Esophagus mucosa (tissue), 1 donor: ENCODE measurements at regions not wholly inside any gene's neighbourhood (a gene's known extent, or its start where the extent isn't known, plus 50 kb on each side); places are given as distances from the start of the nearest gene placed in this dataset.
"Not testable (repeated sequence)": the region's sequence is repeated elsewhere in the genome, so short reads cannot be mapped to it uniquely, and the experiment has no call there.

ENCODE experiments used
- ATAC-seq: fragments of 200-7000 bp; cut with Tn5 transposase; one replicate; pipeline ENCODE4 v1.9.1; 2020
- donor health status: DM: yes; HTN: yes; CAD: no.

DNA sequence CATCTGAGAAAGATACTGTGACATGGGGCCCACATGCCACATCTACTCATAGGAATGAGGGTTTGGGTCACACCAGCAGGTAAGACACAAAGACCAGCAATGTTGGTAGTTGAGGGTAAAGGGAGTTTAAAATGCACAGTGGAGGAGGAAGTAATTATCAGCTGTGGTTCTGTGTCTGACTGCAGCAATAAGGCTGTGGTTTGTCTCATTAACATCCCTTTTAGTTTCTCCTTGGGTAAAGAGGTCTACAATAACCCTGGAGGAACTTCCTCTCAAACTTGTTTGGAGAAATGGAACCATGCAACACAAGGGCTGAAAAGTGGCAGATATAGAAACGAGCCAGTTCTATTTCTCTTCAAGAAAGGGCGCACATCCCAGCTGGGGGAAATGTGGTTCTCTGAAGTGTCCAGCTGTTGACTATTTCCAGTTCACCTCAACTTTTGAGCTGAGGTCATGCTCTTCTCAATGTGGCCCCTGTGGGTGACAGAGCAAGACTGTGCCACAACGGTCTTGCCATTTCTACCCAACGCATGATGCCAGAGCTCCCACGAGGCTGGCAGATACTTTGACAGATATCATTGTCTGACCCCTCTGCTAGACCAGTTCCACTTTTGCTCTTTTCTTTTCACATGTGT is 234.3 kb downstream of the SQOR start:
- ATAC-seq: no peak

DNA sequence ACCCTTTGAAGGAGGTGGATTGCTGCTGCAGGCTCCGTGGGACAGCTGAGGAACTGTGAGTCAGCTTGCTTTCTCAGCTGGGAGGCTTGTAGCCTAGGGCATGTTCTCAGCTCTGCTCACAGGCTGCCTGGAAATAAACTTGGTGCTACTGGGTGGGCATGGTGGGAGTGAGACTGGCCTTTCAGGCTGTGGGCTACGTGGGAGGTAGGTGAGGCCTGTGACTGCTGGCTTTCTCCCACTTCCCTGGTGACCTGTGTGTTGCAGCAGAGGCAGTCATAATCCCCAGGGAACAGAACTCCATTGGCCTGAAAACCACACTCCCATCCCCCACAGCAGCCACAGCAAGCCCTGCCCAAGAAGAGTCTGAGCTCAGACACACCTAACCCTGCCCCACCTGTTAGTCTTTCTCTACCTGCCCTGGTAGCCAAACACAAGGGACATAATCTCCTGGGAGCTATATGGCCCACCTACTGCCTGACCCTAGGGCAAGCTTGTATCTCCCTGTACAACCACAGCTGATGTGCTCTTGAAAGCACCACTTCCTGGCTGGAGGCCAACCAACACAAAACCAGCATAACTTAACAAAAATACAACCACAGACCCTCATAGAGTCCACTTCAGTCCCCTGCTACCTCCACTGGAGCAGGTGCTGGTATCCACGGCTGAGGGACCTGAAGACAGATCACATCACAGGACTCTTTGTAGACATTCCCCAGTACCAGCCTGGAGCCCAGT is 236.5 kb downstream of the SQOR start:
- ATAC-seq: peak; percentile 76

DNA sequence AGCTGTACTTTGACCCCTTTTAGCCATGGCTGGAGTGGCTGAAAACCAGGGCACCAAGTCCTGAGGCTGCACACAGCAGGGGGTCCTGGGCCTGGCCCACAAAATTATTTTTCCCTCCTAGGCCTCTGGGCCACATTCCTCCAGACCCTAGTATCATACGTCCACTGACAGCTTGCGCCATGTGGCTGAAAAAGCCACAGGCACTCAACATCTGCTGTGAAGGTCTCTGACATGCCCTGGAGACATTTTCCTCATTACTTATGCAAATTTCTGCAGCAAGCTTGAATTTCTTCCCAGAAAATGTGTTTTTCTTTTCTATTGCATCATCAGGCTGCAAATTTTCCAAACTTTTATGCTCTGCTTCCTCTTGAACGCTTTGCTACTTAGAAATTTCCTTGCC is 239.0 kb downstream of the SQOR start:
- ATAC-seq: no peak

GRCh38 chr15:45874566-45874965 is 239.7 kb downstream of the SQOR start:
- ATAC-seq: not testable (repeated sequence)

DNA sequence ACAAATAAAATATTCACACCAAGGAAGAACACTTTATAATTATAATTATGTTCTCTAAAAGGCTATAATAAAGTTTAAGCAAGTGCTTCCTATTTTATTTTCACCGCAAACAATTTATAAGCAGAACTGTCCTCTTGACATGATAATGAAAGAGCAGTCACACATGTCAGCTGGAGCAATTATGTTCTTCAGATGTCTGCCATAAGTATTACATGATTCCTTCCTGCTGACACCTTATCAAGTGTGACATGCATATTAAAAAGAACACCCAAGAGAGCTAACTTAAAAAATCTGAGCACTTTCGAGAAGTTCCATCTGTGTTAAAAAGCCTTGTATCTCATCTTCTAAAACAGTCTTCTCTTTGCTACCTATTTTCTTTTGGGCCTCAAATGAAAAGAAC is 249.5 kb downstream of the SQOR start:
- no peak for ATAC-seq

DNA sequence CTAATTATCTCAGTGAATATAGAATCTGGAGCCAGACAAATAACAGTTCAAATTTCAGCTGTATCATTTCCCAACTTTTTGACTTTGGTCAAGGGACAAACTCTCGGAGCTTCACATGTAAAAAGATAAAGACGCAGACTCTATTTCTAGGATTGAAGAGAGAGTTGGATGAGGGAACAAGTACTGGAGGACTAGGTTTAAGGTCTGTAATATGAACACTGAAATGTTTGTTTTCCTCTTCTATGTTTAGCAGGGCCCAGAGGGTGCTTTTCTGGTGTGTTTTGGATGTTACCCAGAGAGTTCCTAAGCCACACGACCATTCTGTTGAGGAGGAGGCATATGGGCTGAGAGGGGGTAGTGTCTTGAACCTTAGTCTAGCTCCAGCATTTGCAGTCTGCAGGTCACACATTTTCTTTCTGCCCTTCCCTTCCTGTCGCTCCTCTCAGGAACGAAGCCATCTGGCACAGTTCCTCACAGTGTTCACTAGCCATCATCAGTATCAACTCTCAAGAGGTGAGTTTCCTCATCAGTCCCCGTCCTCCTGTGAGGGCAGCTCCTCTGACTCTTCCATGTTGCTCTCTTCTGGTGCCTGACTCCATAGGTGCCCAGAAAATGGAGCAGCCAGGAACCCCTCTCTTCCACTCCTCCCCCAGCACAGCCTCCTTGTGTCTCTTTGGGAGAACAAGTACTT is 250.1 kb downstream of the SQOR start:
- no peak for ATAC-seq

GRCh38 chr15:45885801-45886200 is 251.0 kb downstream of the SQOR start:
- no peak for ATAC-seq

- no peak for ATAC-seq
Observed at GRCh38 chr15:45891766-45892165, 256.9 kb downstream of the SQOR start.

DNA sequence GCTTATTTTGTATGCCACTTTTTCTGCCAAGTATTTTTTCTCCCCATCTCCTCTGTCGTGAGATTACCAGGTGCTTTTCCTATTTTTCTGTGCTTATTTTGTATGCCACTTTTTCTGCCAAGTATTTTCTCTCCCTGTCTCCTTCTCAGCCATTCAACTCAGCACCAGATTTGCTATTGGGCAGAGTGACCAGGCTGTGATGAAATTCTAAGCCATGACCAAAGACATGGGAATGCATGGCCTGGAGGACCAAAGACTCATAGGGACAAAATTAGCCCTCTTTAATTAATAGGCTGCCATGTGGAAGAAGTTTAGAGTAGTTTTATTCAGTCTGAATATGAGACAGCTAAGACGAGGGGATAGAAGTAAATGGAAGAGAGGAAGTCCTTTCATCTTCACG is 257.4 kb downstream of the SQOR start:
- ATAC-seq: no peak

DNA sequence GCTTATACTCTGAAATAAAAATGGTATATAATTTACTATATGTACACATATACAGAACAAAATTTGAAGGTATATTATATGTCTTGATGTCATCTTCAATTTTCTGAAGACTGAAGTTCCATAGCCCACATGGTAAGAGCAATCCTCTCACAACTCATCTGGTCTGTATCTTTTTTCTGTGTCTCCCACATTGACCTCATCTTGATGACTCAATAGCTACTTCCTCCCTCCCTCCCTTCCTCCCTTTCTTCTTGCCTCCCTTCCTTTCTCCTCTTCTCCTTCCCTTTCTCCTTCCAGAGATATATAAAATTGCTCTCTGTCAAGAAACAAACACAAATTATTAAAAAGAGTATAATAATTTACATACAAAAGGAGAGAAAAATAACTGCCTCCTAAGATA is 268.5 kb downstream of the SQOR start:
- no peak for ATAC-seq

GRCh38 chr15:45904019-45904418 is 269.2 kb downstream of the SQOR start:
- no peak for ATAC-seq

- ATAC-seq: no peak
Observed at GRCh38 chr15:45906230-45906629, 271.4 kb downstream of the SQOR start.

GRCh38 chr15:45910671-45911070 is 275.8 kb downstream of the SQOR start:
- ATAC-seq: no peak

DNA sequence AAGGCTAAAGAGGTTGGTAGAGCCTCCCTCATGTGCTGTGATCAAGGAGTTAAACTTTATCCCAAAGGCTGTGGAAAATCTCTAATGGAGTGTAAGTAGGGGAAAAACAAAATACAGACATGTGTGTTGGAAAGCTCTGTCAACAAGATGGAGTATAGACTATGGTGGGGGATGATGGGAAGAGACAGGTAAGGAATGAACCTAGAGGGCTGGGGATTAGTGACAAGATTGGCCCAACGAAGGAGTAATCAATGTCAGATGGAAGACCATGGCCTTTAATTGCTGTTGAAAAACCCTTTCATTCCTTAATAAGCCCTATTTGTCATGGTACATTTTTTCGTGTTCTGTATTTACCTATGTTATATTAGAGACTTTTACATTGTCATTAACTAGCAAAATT is 278.6 kb downstream of the SQOR start:
- ATAC-seq: no peak

DNA sequence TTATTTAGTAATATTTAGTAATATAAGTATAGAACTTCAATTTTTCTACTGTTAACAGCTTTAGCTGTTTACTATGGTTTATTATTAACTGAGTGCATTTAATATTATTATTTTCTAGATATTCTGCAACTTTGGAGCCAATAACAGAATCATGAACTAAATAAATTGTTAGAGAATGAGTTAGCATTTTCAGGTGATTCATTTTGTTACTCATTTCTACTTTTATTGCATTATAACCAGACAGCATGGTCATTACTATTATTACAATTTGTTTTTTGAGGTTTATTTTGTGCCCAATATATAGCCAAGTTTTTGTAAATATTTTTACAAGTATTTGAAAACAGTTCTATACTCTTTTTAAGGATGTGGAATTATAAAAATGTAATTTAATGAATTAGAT is 279.6 kb downstream of the SQOR start:
- ATAC-seq: no peak

DNA sequence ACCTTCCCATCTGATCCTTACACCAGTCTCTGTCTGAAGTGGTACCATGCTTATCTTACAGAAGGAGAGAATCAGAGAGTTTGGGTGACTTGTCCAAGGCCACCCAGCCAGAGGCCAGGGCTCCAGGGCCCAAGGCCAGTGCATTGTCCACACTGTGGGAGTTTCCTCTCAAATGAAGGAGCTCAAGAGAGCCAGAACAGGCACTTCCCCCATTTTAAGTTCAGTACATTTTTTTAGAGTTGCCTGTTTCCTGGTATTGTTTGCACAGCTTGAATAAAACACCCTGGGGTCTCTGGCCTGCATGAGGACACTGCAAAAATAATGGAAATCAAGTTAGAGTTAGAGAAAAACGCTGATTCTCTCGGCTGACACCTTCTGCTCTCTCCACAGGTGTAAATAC is 284.0 kb downstream of the SQOR start:
- no peak for ATAC-seq

DNA sequence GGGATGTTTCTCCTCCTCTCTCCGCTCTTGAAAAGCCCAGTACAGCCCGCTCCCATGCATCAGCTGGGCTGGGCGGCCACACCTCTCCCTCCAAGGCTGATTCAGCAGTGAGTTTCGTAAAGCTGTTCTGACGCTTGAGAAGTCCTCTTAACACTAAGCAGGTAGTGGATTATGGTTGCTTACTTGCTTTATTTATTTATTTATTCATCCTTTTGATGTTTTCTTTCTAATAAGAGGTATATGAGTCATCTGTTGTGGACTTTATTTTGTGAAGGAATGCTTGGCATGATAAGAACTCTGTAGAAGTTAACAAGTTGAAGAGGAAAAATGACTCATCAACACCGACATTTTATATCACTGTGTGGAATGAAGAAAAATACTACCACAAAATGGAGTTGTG is 285.0 kb downstream of the SQOR start:
- peak; percentile 92 for ATAC-seq

DNA sequence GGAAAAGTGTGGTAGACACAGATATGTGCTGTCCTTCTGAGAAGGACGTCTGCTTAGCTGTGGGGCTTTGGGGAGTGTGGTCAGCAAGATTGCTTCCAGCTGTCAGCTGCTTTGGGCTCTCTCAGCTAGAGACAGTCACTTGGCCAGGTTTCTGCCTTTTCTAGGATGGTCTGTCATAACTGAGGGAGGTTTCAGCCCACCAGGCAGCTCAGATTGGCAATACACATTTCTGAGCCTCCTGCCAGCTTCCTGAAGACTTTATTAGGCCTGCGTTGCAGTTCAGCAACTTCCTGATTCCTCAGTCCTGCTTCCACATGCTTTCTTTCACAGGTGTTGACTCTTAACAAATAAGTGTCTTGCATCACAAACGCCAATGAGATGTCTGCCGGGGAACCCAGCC is 286.5 kb downstream of the SQOR start:
- ATAC-seq: peak; percentile 43

- no peak for ATAC-seq
Observed at GRCh38 chr15:45921978-45922377, 287.1 kb downstream of the SQOR start.

DNA sequence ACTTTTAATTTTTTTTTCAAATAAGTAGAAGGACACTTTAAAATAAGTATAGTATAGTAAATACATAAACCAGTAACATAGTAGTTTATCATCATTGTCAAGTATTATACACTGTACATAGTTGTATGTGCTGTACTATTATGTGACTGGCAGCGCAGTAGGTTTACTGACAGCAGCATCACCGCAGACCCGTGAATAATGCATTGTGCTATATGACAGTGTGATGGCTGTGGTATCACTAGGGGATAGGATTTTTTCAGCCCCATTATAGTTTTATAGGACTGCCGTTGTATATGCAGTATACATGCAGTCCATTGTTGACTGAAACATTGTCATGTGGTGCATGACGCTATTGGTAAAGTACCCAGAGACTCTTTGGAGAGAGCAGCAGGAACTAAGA is 306.5 kb downstream of the SQOR start:
- no peak for ATAC-seq

- peak; percentile 67 for ATAC-seq
Observed at GRCh38 chr15:45943240-45943639, 308.4 kb downstream of the SQOR start.

DNA sequence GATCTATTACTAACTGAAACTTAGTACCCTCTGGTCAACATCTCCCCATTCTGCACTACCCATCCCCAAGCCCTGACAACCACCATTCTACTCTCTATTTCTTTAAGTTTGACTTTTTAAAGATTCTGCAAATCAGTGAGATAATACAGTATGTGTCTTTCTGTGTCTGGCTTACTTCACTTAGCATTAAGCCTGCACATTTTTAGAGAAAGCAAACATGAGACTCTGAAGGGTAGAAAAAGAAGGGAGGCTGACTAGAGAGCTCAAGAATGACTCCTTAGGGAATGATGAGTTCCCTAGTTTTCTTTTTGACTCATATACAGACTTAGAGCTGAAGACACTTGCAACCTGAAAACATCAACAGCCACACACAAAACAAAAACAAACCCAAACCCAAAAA is 311.3 kb downstream of the SQOR start:
- no peak for ATAC-seq

DNA sequence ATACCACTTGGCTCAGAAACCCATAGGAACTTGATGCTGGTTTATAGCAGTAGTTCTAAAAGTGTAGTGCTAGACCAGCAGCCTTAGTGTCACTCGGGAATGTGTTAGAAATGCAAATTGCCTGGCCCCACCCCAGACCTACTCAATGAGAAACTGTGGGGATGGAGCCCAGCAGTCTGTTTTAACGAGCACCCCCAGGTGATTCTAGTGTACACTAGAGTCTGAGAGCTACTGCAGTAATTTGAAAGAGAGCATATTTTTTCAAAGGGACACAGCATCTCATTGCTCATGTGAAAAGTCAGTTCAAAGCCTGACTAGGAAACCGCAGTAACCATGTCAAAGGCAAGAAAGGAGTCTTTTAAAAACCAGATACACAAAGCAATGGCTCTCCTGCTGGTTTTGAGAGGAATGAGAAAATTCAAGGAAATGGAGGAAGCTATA is 313.4 kb downstream of the SQOR start:
- no peak for ATAC-seq

- no peak for ATAC-seq
Observed at GRCh38 chr15:45958924-45959323, 324.1 kb downstream of the SQOR start.
